Endodermal cell (in vitro differentiated cells): ENCODE measurements at regions not wholly inside any gene's neighbourhood (a gene's known extent, or its start where the extent isn't known, plus 50 kb on each side); places are given as distances from the start of the nearest gene placed in this dataset.

Experiments used
- DNase-seq: peaks from one replicate; pipeline ENCODE4 v3.0.0-alpha.2; 2017
- H3K27ac ChIP-seq: 2 replicates; pipeline ENCODE4 v1.5.1; 2013; ENCODE audit warnings: mild to moderate bottlenecking, low read depth, low read length, moderate library complexity
- H3K27me3 ChIP-seq: 2 replicates; pipeline ENCODE4 v1.6.1; 2013; ENCODE audit warnings: mild to moderate bottlenecking, low read length, moderate library complexity; ENCODE audit not compliant: insufficient read depth, control insufficient read depth, poor library complexity, severe bottlenecking
- H3K36me3 ChIP-seq: 2 replicates; pipeline ENCODE4 v1.7.0; 2013; ENCODE audit warnings: mild to moderate bottlenecking, low read length, moderate library complexity; ENCODE audit not compliant: control insufficient read depth, insufficient read depth
- H3K4me1 ChIP-seq: one replicate; pipeline ENCODE4 v1.7.0; 2013; ENCODE audit warnings: low read length; ENCODE audit not compliant: control insufficient read depth, insufficient read depth
- H3K4me3 ChIP-seq: 2 replicates; pipeline ENCODE4 v1.5.1; 2013; ENCODE audit warnings: mild to moderate bottlenecking, low read length, moderate library complexity
- H3K9ac ChIP-seq: 2 replicates; pipeline ENCODE4 v1.6.1; 2013; ENCODE audit warnings: mild to moderate bottlenecking, low read length, moderate library complexity; ENCODE audit not compliant: poor library complexity, severe bottlenecking; ENCODE audit errors: extremely low read depth
- H3K9me3 ChIP-seq: 2 replicates; pipeline ENCODE4 v1.6.1; 2013; ENCODE audit warnings: mild to moderate bottlenecking, low read length, moderate library complexity; ENCODE audit not compliant: control insufficient read depth
- H3K27ac Mint-ChIP-seq: 2 replicates; pipeline ENCODE4 v1.8.0; 2020; ENCODE audit warnings: mixed read lengths
- H3K27me3 Mint-ChIP-seq: 2 replicates; pipeline ENCODE4 v1.8.0; 2021; ENCODE audit warnings: mild to moderate bottlenecking, mixed read lengths; ENCODE audit not compliant: insufficient read depth
- H3K36me3 Mint-ChIP-seq: 2 replicates; pipeline ENCODE4 v1.8.0; 2020; ENCODE audit warnings: low read depth, mixed read lengths
- H3K4me1 Mint-ChIP-seq: 2 replicates; pipeline ENCODE4 v1.8.0; 2020; ENCODE audit warnings: mixed read lengths
- H3K4me3 Mint-ChIP-seq: 2 replicates; pipeline ENCODE4 v1.8.0; 2020; ENCODE audit warnings: mild to moderate bottlenecking, moderate library complexity, mixed read lengths
- H3K9me3 Mint-ChIP-seq: 2 replicates; pipeline ENCODE4 v1.8.0; 2020; ENCODE audit warnings: mild to moderate bottlenecking, mixed read lengths
- CTCF ChIP-seq: fragments of 200-600 bp; sonication (generic); conservative IDR thresholded peaks from 2 replicates; pipeline ENCODE4 v1.5.0; 2021; ENCODE audit warnings: antibody characterized with exemption, mild to moderate bottlenecking
- WGBS, 2 experiments: methylation state at CpG; one replicate each; pipeline versions ENCODE4 v1.1.5 to v1.1.7; 2013; ENCODE audit warnings: missing lambda C conversion rate in 2 of 2, mixed read lengths in 1 of 2; ENCODE audit not compliant: insufficient coverage in 1 of 2, insufficient read length in 1 of 2; 5-methylcytosine and 5-hydroxymethylcytosine counted together

GRCh38 chr4:181860157-181860556 lies 383.0 kb upstream of the TENM3 start:
- H3K9me3 Mint-ChIP-seq: no peaks in the 10 kb centered on the region
- no peaks in the 10 kb centered on the region for H3K9me3 ChIP-seq
- H3K36me3 ChIP-seq: no peaks in the 10 kb centered on the region
- H3K27me3 ChIP-seq: no peaks in the 10 kb centered on the region
- TF ChIP-seq CTCF: no peak
- no peak overlapping the region for H3K27ac ChIP-seq
- no peaks in the 10 kb centered on the region for H3K27me3 Mint-ChIP-seq
- no peak overlapping the region for H3K4me3 Mint-ChIP-seq
- no peaks in the 10 kb centered on the region for H3K36me3 Mint-ChIP-seq
- 97% methylated on average over 7 of the region's 7 CpGs for WGBS, 2 experiments
- no peak overlapping the region for H3K27ac Mint-ChIP-seq
- peaks cover 4% of the 10 kb centered on the region for H3K4me1 Mint-ChIP-seq
- DNase-seq: no peak
- H3K9ac ChIP-seq: no peak overlapping the region
- H3K4me1 ChIP-seq: no peaks in the 10 kb centered on the region
- H3K4me3 ChIP-seq: no peak overlapping the region

DNA sequence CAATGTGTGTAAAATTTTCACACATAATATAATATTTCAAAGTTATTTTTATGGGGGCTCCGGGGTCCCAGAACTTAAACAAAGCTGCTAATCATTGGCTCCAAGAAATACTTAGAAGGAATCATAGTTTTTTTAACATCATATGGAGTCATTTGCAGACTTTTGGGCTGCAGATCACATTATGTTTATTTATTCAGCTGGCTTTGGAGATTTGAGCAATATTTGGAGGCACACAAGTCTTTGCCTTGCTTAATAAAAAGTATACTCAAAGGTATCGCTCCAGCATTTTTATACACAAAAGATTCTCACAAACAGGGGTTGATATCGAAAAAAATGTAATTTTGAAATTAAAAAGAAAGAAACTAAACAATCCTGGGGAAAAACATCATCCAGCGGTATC lies 382.5 kb upstream of the TENM3 start:
- Histone ChIP-seq H3K4me1 (no peaks in the 10 kb centered on the region), H3K27me3 (no peaks in the 10 kb centered on the region), H3K9me3 (no peaks in the 10 kb centered on the region), H3K36me3 (no peaks in the 10 kb centered on the region), H3K4me3 (no peak overlapping the region), H3K9ac (no peak overlapping the region), H3K27ac (no peak overlapping the region)
- Mint-ChIP-seq H3K9me3 (no peaks in the 10 kb centered on the region), H3K4me1 (peaks cover 4% of the 10 kb centered on the region), H3K36me3 (no peaks in the 10 kb centered on the region), H3K27me3 (no peaks in the 10 kb centered on the region), H3K4me3 (no peak overlapping the region), H3K27ac (no peak overlapping the region)
- WGBS, 2 experiments: 92 to 100% methylated on average over 1 to 3 of the region's 4 CpGs
- no peak for TF ChIP-seq CTCF
- no peak for DNase-seq

GRCh38 chr4:181863856-181864255 lies 379.3 kb upstream of the TENM3 start:
- Histone ChIP-seq H3K9ac (no peak overlapping the region), H3K27me3 (no peaks in the 10 kb centered on the region), H3K9me3 (no peaks in the 10 kb centered on the region), H3K36me3 (no peaks in the 10 kb centered on the region), H3K4me1 (no peaks in the 10 kb centered on the region), H3K4me3 (no peak overlapping the region), H3K27ac (no peak overlapping the region)
- peaks cover 4% of the 10 kb centered on the region for H3K4me1 Mint-ChIP-seq
- 81 to 100% methylated on average over 1 to 3 of the region's 3 CpGs for WGBS, 2 experiments
- H3K27me3 Mint-ChIP-seq: no peaks in the 10 kb centered on the region
- H3K4me3 Mint-ChIP-seq: no peak overlapping the region
- H3K27ac Mint-ChIP-seq: no peak overlapping the region
- no peak for DNase-seq
- no peaks in the 10 kb centered on the region for H3K36me3 Mint-ChIP-seq
- no peak for TF ChIP-seq CTCF
- no peaks in the 10 kb centered on the region for H3K9me3 Mint-ChIP-seq
